Pancreas (tissue), 10 donors: ENCODE measurements at regions not wholly inside any gene's neighbourhood (a gene's known extent, or its start where the extent isn't known, plus 50 kb on each side); places are given as distances from the start of the nearest gene placed in this dataset.
A peak's percentile ranks its signal among the peaks of the same experiment; 100 is the strongest.

ENCODE experiments used
- ATAC-seq, 4 donors: fragments of 200-7000 bp; cut with Tn5 transposase; one replicate each; pipeline versions ENCODE4 v1.8.0 to v1.9.1; 2020; ENCODE audit warnings: mild to moderate bottlenecking in 4 of 4, moderate library complexity in 4 of 4
- DNase-seq, 6 donors: peaks; one replicate each; pipeline ENCODE4 v3.0.0-alpha.2; 2020
- FAIRE-seq: peaks from 2 replicates; lab custom pipeline; 2012; peaks lifted over from hg19 to GRCh38; lab: Jason Lieb, UNC
- H3K27ac ChIP-seq, 4 donors: fragments of 200-600 bp; sonication (generic); 1 replicate in 3 of 4; 2 replicates in 1 of 4; pipeline versions ENCODE4 v1.5.0 to v1.8.0; 2020
- H3K27me3 ChIP-seq, 4 donors: fragments of 200-600 bp; one replicate each; pipeline ENCODE4 v1.8.0; 2021
- H3K36me3 ChIP-seq, 3 donors: fragments of 200-600 bp; sonication (generic) in 1 of 3; one replicate each; pipeline versions ENCODE4 v1.5.0 to v1.8.0; 2020 to 2021
- H3K4me1 ChIP-seq, 3 donors: fragments of 200-600 bp; one replicate each; pipeline ENCODE4 v1.8.0; 2021
- H3K4me3 ChIP-seq, 4 donors: fragments of 200-600 bp; sonication (generic) in 2 of 4; one replicate each; pipeline versions ENCODE4 v1.5.0 to v1.8.0; 2020 to 2021
- H3K9me3 ChIP-seq, 4 donors: fragments of 200-600 bp; one replicate each; pipeline ENCODE4 v1.8.0; 2021
- WGBS, 2 donors: extraction: QIAGEN DNeasy Blood & Tissue Kit; methylation state at CpG; one replicate each; pipeline ENCODE4 v1.1.7; 2013; 5-methylcytosine and 5-hydroxymethylcytosine counted together
- intact Hi-C, 3 donors: fragments of 100-400 bp; cut with DNase I; formaldehyde crosslinking; loops; one replicate each; pipeline versions ENCODE4 v1.11.1 to v1.14.2; 2022
- TF ChIP-seq, protein P1 (sequence below), 4 donors: fragments of 200-600 bp; sonication (generic) in 3 of 4; IDR thresholded peaks; one replicate each; pipeline versions ENCODE4 v1.5.0 to v1.8.0; 2021; ENCODE audit warnings: antibody characterized with exemption in 4 of 4
- donor health status: healthy with polysubstance abuse.
- donor health status: DM: no; HTN: no; CAD: no; lungs with moderate emphysema.
- donor health status: DM: no; HTN: no; CAD: no.
- donor health status: control.
- donor health status: control.
- donor health status: Bipolar disorder and iron deficiency.
- donor health status: DM: yes; HTN: yes; CAD: no.
- donor health status: DM: no; HTN: no; CAD: no.
- donor health status: DM: no; HTN: no; CAD: no.
- donor health status: DM: yes; HTN: yes; CAD: no.

DNA sequence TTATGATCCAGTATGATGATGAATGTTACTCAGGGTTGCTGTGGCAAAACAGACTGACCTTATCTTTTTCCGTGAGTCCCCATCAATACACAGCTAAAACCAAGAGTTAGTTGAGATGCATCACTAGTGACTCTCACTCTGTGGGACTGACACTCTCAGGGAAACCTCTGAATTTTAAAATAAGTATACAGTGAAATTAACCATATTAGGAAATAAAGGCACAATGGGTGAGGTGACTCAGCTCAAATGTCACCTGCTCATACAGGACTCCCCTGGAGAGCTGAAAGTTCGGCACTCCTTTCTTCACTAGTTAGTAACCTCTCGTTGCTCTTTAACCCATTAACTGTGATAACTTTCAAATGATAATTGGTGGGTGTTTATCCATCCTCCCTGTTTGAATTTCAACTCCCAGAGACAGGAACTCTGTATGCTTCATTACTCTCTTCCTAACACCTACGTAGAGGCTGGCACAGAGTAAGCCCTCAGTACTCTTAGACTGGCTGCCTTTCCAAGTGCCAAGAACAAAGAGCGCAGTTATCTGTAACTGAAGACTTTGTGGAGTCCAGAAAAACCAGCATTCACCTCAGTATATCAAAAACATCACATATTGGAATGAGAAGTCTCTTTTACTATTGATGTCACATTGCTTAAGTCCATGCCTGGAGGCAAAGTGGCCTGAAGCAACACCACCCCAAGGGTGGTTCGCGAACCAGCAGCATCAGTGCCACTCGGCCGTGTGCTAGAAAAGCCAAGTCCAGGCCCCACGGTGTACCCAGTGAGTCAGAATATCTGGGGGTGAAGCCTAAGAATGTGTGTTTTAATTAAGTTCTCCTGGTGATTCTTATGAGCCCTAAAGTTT lies 91.1 kb downstream of the NIBAN1 start:
- Histone ChIP-seq H3K4me3 (no peak overlapping the region), H3K27me3 (no peaks in the 10 kb centered on the region), H3K4me1 (peaks cover 12 to 34% (median 23%) of the 10 kb centered on the region in 3 donors), H3K27ac (peak overlapping the region in 2 of 4 donors; percentile 2 to 57), H3K9me3 (no peaks in the 10 kb centered on the region), H3K36me3 (peaks cover 0 to 7% (median 0%) of the 10 kb centered on the region in 3 donors)
- WGBS, 2 donors = 73 to 76% methylated on average over 10 of the region's 10 CpGs
- ATAC-seq = peak in 1 of 4 donors; percentile 6
- no peak for DNase-seq
- TF ChIP-seq, protein P1, sequence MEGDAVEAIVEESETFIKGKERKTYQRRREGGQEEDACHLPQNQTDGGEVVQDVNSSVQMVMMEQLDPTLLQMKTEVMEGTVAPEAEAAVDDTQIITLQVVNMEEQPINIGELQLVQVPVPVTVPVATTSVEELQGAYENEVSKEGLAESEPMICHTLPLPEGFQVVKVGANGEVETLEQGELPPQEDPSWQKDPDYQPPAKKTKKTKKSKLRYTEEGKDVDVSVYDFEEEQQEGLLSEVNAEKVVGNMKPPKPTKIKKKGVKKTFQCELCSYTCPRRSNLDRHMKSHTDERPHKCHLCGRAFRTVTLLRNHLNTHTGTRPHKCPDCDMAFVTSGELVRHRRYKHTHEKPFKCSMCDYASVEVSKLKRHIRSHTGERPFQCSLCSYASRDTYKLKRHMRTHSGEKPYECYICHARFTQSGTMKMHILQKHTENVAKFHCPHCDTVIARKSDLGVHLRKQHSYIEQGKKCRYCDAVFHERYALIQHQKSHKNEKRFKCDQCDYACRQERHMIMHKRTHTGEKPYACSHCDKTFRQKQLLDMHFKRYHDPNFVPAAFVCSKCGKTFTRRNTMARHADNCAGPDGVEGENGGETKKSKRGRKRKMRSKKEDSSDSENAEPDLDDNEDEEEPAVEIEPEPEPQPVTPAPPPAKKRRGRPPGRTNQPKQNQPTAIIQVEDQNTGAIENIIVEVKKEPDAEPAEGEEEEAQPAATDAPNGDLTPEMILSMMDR (IDR thresholded peaks at IDR 0.05) = no peak
- no peak for FAIRE-seq
- intact Hi-C loops = no loop called here

DNA sequence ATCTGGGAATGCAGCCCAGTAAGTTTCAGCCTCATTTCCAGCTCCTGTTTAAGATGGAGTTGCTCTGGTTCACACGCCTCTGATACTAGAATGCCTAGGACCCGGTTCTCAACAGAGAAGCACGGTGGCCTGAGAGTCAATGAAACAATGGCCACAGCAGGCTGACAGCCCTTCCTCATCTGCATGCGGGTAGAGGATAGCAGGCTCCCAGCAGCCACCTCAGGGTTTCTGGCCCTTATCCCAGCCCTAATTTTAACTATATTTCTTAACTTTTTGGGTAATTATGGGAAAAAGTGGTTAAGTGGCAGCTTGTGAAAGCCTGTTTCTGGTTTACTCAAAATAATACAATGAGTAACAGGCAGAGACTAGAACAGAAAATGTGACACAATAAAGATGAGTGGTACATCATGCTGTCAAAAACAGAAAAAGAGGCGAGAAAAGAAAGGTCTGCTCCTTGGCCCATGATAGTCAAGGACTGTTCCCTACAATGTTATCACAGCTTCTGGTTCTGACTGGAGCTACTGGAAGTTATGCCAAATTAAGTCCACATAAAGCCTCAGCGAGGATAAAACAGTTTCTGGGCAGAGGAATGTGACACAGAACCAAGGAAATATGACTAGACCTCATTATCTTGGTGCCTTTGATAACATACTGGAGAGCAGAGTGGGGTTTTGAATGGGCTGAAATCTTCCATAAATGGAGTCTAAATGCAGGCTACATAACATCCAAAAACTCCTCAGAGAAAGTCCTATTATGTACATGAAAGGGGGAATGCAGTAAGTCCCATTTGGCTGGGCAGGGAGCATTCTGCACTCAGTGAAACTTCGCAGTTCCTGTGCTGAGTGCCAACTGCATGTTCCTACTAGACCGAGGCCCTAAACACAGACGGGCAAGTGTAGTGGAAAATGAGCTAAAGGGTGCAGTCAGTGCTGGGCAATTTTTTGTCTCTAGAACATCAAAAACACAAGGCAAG lies 92.1 kb downstream of the NIBAN1 start:
- Histone ChIP-seq H3K27me3 (no peaks in the 10 kb centered on the region), H3K4me3 (no peak overlapping the region), H3K9me3 (no peaks in the 10 kb centered on the region), H3K27ac (peak overlapping the region in 2 of 4 donors; percentile 17 to 57), H3K4me1 (peaks cover 19 to 43% (median 31%) of the 10 kb centered on the region in 3 donors), H3K36me3 (peaks cover 0 to 7% (median 0%) of the 10 kb centered on the region in 3 donors)
- TF ChIP-seq, protein P1 (IDR thresholded peaks at IDR 0.05) = no peak
- no peak for FAIRE-seq
- intact Hi-C loops = no loop called here
- no peak for DNase-seq
- WGBS, 2 donors = 60 to 70% methylated on average over 9 of the region's 9 CpGs
- ATAC-seq = peak in 3 of 4 donors; percentile 13 to 31 (median 26)

DNA sequence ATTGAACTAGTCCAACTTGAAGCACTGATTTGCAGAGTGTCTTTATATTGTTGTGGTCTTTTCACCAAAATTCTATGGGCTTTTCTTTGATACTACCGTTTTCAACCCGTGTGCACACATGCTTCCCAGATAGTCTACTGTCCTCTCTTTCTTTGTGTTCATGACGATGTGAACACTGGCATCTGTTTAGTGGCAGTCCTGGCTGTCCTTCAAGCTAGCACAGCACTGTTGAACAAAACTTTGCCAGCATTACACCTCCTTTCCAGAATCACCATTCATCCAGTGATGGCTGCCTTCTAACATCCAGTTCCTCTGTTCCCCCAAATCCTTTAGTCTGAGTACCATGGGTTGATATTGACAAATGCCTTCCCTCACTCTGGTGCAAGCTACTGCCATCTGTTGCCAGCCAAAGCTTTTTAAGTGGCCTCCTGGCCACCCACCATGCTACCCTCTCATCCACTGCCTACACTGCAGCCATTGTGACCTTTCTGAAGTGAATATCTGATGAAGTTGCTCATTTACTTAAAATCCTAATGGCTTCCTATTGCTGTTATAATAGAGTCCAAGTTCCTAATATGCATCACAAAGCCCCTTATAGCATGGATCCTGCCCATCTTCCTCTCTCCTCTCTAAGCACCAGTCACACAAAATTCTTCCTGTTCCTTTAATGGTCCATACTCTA lies 94.3 kb downstream of the NIBAN1 start:
- peaks cover 0 to 7% (median 0%) of the 10 kb centered on the region in 3 donors for H3K36me3 ChIP-seq
- H3K27ac ChIP-seq = peak overlapping the region in 2 of 4 donors; percentile 33 to 34
- FAIRE-seq = no peak
- 40 to 45% methylated on average over 3 of the region's 3 CpGs for WGBS, 2 donors
- TF ChIP-seq, protein P1 (IDR thresholded peaks at IDR 0.05) = no peak
- peak in 2 of 6 donors; percentile 31 to 47 for DNase-seq
- H3K9me3 ChIP-seq = no peaks in the 10 kb centered on the region
- peak; percentile 60 to 78 (median 66) for ATAC-seq
- intact Hi-C loops = no loop called here
- H3K27me3 ChIP-seq = no peaks in the 10 kb centered on the region
- peaks cover 28 to 50% (median 37%) of the 10 kb centered on the region in 3 donors for H3K4me1 ChIP-seq
- no peak overlapping the region for H3K4me3 ChIP-seq

DNA sequence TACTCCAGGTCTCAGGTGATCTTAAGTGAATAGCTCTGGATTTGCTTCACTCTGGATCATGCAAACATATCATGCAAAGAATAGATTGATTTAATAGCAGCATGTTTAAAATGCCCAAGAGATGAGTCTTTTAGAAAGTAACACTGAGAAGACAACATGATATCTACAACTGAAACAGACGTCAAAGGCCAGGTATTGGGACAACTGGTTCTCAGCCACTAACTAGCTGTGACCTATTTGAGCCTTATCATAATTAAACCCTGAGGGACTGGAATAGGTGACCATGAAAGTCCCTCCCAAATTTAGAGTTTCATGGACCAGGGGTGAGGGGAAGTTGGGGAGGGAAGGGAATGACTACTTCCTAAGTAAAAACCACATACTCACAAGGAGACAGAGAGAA lies 95.7 kb downstream of the NIBAN1 start:
- ATAC-seq (peak in 2 of 4 donors; percentile 5 to 21), DNase-seq (no peak), FAIRE-seq (no peak)
- Histone ChIP-seq H3K4me1 (peaks cover 31 to 50% (median 37%) of the 10 kb centered on the region in 3 donors), H3K4me3 (no peak overlapping the region), H3K27me3 (no peaks in the 10 kb centered on the region), H3K36me3 (peaks cover 0 to 2% (median 0%) of the 10 kb centered on the region in 3 donors), H3K27ac (peak overlapping the region in 2 of 4 donors; percentile 9 to 45), H3K9me3 (no peaks in the 10 kb centered on the region)
- intact Hi-C loops = no loop called here
- 29 to 34% methylated on average over 1 of the region's 1 CpG for WGBS, 2 donors
- TF ChIP-seq, protein P1 (IDR thresholded peaks at IDR 0.05) = no peak
